ENCODE measurements at regions not wholly inside any gene's neighbourhood (a gene's known extent, or its start where the extent isn't known, plus 50 kb on each side); places are given as distances from the start of the nearest gene placed in this dataset.
"Not testable (repeated sequence)": the region's sequence is repeated elsewhere in the genome, so short reads cannot be mapped to it uniquely, and the experiment has no call there.

DNA sequence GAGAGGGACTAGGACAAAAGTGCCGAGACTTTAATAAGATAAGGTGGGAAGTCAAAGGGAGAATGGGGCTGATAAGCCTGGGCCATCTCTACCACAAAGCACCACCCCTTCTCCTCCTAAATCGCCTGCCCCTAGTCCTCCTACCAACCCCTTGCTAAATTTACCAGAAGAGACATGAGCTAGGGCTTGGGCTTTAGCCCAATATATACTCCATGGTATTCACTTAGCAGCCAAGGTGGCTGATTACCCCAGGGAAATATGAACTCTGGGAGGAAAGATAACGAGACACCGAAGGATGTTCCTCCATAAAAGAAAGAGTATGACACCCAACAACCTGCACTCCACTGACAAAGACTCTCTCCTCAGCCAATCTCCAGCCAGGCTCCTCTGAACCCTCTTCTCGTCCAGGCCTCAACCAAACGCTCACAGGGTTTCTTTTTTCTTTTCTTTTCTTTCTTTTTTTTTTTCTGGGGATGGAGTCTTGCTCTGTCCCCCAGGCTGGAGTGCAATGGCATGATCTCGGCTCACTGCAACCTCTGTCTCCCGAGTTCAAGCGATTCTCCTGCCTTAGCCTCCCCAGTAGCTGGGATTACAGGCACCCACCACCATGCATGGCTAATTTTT lies 610.2 kb downstream of the UQCRFS1 start:
- no peak for DNase-seq (ENCODE audit: low spot score)

DNA sequence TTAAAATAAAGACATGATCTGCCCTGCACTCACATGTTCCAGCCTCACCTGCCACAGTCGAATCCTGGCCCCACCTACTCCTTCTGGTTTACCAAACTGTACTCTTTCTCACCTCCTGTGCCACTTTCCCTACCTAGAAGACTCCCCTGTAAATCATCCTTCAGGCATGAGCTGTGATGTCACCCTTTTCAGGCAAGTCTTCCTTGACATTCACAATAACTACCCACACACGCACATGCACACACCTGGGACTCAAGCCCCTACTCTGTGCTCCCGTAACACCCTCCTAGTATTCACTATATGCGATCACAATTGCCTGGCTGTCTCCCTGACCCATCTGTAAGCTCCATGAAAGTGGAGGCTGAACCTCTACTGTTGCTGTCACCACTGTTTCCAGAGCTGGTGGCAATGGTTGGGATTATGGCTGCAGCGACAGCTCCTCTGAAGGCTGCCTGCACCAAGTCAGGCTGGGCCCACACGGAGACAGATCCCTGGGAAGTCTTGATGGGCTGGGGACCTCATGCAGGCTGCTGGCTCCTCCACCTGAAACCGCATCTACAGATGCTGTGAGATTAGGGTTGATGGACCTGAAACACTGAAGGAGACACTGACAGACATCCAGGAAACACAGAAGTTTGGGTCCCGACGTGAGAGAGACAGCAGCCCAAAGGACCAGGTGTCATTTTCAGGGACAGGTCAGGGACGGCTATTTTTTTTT lies 611.1 kb downstream of the UQCRFS1 start:
- peak; percentile 40 for DNase-seq (ENCODE audit: low spot score)

DNA sequence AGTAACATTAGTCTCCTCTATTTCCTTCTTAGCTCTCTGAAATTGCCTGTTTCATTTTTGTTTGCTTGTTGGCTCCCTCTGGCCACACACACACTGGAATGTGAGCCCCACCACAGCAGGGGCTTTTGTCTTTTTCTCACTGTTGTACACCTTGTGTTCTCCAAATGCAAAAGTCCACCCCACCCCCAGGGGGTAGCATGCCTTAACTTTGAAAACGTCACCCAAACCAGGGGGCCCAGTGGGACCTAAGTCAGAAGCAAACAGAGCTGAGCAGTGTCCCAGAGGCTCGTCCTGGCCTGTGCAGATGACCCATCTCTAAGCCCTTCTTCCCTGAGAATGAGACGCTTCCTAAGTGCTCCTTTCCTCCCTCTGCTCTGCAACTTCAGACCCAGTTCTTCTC lies 614.1 kb downstream of the UQCRFS1 start:
- DNase-seq (ENCODE audit: low spot score) = no peak

DNA sequence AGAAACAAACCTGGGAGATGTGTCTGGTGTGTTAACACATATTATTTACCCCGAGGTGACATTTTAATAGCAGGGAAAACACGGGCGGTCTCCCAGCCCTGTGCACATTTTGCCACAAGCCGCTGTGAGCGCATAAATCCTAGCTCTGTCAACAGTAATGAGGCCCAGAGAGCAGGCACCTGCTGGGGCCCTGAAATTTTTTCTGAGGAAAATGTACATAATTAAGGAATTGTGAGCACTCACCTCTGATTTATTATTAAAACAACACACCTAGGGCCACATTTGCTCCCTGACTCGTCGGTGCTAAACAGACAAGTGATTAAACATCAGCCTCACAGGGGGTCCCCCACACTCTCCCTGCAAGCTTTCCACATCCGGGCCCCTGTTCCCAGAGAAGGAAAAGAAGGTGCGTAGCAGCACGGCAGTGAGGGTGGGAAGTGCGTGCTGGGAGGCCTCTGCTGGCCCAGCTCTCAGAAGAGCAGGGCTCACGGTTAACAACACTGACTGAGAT lies 616.3 kb downstream of the UQCRFS1 start:
- DNase-seq (ENCODE audit: low spot score) = no peak

DNA sequence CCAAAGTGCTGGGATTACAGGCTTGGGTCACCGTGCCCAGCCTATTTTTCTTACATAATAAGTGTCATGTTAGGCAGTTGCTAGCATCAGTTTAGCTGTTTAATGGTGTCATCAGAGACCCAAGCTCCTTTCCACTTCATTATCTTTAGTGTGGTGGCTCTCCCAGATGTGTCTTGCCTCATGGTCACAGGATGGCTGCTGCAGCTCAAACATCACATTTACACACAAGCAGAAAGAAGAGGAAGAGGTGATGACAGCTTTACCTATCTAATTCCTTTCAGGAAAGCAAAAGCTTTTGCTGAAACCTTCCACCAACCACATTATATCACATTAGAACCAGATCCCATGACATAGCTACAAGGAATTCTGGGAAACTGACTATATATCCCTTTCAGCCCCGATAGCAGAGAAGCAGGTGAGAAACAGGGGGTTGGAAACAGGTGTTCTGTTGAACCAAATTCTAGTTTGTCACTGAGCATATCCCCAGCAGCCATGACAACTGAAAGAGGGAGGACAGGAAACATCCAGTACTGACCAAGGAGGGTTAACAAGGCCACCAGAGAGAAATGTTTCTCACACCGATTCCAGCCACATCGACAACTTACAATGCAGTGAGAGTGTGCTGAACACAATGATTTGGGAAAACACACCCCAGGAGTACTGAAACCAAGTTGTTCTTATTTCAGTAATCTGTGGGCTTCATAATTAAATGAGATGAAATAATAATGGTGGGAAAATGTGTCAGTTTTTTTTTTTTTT lies 617.0 kb downstream of the UQCRFS1 start:
- no peak for DNase-seq (ENCODE audit: low spot score)

DNA sequence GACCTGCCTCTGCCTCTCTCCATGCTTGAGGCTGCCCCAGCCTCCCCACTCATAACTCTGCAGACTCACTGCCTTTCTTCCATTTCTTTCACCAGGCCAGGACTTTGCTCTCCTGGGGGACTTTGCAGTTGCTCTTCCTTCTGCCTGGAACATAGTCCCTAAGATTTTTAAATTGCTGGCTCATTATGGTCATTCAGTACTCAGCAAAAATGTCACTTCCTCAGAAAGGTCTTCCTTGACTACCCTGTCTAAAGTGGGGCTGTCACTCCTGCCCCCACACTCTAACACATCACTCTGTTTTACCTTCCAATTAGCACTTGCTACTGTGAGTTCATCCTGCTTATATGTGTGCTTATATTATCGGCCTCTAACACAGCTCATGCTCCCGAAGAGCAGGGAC lies 618.2 kb downstream of the UQCRFS1 start:
- DNase-seq (ENCODE audit: low spot score) = no peak

DNA sequence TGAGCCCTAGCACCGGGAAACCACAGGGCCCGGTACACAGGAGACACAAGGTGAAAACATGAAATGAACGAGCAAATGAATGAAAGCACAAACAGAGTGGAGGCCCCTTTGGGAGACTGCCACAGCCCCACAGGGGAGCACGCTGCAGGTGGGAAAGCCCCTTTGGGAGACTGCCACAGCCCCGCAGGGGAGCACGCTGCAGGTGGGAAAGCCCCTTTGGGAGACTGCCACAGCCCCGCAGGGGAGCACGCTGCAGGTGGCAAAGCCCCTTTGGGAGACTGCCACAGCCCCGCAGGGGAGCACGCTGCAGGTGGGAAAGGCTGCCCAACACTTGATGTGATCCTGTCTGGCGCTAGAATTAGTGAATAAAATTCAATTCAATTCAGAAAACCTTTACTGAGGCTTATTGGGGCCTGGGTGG lies 623.0 kb downstream of the UQCRFS1 start:
- not testable (repeated sequence) for DNase-seq (ENCODE audit: low spot score)

DNA sequence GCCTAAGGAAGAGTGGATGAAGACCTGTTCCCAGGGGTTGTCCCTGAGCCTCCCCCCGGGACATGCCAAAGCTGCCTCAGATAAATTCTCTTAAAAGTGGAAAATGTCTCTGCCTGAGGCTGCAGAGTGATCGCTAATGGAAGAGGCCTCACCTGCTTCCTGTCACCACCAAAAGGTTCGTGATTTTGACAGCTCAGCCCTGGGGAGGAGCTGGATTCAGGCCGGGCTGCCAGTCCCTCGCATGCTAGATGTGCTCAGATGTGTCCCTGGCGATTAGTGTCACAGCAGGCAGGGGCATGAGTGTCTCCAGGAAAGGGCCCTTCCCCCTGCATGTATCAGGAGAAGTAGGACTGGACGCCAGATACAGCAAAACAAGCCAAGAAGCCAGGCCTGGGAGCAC lies 626.5 kb downstream of the UQCRFS1 start:
- DNase-seq (ENCODE audit: low spot score) = no peak

DNA sequence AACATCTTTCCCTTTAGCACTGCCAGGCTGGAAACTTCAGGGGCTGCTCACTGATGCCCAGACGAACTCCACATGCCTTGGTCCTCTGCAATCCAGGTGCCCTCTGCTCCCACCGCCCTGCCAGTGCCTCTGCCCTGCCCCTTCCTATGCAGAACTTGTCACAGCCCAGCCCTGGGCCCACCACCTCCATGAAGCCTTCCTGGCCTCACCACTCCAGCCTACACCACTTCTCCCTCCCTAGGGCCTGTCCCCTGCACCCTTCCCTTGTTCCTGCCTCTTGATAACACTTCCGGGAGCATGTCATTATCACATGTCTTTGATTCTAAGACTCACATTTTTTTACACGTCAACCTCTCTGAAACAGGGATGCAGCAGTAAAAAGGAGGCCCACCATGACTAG lies 627.2 kb downstream of the UQCRFS1 start:
- DNase-seq (ENCODE audit: low spot score) = no peak

DNA sequence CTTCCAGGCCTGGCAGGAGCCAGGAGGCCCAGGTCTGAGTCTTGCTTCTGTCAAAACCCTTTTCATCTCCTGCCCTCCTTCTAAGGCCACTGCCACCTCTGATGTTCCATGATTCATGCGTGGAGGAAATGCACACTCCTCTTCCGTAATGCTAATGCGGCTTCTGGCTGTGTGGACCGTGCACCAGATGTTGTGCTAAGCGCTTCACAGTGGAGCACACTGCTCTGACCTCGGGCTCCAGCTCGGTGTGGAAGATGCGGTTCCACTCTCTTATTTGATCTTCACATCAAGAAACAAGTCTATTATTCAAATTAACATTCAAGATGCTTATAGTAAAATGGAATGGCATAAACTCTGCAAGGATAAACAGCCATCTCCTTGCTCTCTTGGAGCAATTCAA lies 629.2 kb downstream of the UQCRFS1 start:
- DNase-seq (ENCODE audit: low spot score) = peak; percentile 31

DNA sequence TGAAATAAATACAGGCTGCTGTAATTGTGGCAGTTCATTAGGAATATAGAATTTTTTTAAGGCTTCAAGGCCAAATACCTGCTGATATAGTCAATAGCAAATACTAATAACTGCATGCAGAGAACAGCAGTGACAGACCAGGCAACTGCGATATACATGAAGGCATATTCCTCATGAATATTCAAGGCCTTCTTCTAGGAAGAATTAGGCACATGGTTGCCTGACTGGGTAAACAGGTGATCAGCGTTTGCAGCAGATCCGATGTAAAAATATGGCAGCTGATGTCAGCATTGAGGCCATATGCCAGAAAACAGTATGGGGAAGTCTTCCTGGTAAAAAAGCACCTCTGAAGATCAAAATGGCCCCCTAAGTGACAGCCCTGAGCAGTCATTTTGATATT lies 629.7 kb downstream of the UQCRFS1 start:
- DNase-seq (ENCODE audit: low spot score) = no peak

DNA sequence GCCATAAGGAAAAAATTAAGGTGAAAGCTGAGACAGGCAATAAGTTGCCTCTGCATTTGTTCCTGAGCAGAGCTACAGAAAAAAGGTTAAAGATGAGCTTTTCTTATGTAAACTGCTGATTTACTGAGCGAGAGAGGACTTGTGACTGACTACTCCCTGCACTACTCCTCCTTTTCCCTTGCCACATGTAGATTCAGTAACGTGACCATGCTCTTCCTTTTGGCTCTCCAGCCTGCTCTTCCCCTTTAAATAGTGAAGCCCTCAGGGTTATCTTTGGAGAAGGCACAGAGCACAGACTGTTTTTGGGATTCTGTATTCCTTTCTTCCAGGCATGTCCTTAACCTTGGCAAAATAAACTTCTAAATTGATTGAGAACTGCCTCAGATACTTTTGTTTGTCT lies 630.2 kb downstream of the UQCRFS1 start:
- peak; percentile 20 for DNase-seq (ENCODE audit: low spot score)

DNA sequence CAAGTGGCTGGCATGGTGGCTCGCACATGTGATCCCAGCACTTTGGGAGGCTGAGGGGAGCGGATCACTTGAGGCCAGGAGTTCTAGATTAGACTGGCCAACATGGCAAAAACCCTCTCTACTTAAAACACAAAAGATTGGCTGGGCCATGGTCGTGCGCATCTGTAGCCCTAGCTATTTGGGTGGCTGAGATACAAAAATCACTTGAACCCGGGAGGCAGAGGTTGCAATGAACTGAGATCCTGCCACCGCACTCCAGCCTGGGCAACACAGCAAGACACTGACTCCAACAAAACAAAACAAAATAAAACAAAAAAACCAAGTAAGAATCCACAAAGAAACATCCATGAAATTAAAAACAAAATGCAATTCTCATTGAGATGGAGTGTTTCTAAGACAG lies 630.6 kb downstream of the UQCRFS1 start:
- peak; percentile 9 for DNase-seq (ENCODE audit: low spot score)

DNA sequence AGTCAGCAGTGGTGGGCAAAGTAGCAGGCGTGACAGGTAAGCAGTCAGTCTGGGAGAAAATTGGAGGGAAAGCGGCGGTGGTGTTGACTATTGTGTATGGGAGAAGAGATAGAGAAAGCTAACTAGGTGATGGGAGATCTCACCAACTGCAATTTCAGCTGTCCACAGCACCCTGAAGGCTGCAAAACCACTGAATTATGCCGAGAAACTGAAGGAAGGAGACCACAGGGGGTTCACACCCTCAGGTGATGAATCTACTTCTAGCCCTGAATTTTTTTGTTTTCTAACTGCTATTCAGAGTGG lies 631.5 kb downstream of the UQCRFS1 start:
- DNase-seq (ENCODE audit: low spot score) = no peak

DNA sequence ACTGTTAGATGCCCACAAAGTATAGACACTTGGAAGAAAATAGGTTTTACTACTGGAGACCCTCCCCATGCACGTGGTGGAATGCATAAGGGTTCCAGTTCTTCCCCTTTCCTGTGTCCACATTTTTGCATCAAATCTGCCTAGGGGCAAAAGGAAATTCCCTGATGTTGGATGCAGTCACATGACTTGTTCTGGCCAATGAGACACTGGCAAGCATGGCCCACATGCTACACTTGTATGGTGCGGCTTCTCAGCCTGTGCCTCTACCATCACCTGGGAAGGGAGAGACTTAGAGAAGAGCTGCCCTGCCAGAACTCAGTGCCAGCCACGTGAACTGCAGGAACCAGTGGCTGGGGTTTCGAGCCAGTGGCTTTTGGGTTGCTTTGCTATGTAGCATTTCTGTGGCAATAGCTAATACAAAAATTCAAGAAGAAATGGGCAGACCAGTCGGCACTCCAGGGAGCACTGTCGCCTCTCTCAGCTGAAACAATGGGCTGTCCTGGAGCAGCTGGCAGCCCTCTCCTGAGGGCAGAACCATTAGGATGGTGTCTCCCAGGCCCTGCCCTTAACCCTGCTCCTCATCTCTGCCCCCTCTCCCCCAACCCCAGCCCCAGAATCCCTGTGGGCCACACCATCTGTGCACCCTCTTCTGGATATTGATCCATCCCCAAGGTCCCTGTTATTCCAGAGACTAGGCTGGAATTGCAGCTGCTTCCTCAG lies 634.0 kb downstream of the UQCRFS1 start:
- DNase-seq (ENCODE audit: low spot score) = peak; percentile 47

DNA sequence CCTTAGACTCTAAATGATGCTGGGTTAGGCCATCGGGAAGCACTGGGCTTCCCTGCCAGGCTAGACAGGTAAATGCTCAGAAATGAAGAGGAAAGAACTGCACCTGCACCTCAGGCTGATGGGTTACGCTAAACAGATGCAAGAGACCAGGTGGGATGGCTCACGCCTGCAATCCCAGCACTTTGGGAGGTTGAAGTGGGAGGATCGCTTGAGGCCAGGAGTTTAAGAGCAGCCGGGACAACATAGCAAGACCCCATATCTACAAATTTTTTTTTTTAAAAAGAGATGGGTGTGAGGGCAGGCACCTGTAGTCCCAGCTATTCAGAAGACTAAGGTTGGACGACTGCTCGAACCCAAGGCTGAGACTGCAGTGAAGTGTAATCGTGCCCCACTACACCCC lies 634.7 kb downstream of the UQCRFS1 start:
- DNase-seq (ENCODE audit: low spot score) = no peak

DNA sequence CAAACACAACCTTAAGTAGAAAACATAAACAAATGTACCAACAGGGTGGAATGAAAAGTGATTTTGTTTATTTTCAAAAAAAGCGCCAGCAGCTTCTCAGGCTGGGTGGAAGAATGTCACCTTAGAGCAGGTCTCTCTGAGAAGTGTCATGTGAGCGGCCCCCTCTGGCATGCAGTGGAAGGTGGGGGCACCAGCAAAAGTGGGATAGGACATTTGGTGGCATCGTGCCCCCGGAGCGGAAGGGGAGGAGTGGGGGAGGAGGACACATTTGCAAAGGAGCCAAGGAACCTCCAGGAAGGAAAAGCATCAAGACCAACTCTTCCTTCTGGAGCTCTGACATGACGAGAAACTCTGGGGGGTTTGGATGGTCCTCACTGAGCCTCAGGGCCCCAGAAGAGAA lies 635.3 kb downstream of the UQCRFS1 start:
- no peak for DNase-seq (ENCODE audit: low spot score)

DNA sequence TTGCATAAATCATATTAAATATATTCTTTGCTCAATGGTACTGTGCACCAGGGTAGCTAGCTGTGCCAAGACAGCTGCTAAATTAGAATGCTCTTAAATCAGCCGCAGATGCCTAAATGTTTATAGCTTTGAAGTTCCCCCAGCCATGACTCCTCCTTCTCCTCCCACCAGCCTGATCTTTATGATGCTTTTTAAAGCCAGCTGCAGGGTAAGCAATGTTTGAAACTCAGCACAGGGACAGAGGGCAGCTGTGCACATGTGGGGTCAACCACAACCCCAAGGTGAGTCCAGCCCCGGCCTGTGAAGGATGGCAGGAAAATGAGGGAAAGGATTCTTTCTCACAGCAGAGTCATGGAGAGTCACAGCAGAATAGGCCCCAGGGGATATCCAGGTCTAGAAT lies 635.7 kb downstream of the UQCRFS1 start:
- no peak for DNase-seq (ENCODE audit: low spot score)

DNA sequence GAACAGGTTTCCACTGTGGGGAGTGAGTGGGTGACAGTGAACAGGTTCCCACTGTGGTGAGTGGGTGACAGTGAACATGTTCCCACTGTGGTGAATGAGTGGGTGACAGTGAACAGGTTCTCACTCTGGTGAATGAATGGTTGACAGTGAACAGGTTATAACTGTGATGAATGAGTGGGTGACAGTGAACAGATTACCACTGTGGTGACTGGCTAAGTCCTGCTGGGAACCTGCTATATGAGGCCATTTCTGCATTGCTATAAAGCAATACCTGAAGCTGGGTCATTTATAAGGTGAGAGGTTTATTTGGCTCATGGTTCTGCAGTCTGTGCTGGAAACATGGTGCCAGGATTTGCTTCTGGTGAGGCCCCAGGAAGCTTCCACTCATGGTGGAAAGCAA lies 637.1 kb downstream of the UQCRFS1 start:
- no peak for DNase-seq (ENCODE audit: low spot score)

DNA sequence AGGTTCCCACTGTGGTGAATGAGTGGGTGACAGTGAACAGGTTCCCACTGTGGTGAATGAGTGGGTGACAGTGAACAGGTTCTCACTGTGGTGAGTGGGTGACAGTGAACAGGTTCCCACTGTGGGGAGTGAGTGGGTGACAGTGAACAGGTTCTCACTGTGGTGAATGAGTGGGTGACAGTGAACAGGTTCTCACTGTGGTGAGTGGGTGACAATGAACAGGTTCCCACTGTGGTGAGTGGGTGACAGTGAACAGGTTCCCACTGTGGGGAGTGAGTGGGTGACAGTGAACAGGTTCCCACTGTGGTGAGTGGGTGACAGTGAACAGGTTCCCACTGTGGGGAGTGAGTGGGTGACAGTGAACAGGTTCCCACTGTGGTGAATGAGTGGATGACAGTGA lies 637.6 kb downstream of the UQCRFS1 start:
- not testable (repeated sequence) for DNase-seq (ENCODE audit: low spot score)

DNA sequence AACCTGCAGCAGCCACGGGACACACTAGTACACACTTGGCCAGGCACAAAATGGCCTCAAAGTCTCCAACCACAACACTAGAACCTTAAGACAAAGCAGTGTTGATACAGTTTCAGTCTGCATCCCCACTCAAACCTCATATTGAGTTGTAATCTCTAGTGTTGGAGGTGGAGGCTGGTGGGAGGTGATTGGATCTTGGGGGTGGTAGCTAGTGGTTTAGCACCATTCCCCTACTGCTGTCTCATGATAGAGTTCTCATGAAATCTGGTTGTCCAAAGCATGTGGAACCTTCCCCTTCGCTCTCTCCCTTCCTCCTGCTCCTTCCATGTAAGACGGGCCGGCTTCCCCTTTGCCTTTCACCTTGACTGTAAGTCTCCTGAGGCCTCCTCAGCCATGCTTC lies 638.7 kb downstream of the UQCRFS1 start:
- DNase-seq (ENCODE audit: low spot score) = no peak

All from left forelimb (tissue), 1 donor.